Peyer's patch (tissue), 4 donors: ENCODE measurements at regions not wholly inside any gene's neighbourhood (a gene's known extent, or its start where the extent isn't known, plus 50 kb on each side); places are given as distances from the start of the nearest gene placed in this dataset.

Source experiments
- DNase-seq, 3 donors: peaks; one replicate each; pipeline ENCODE4 v3.0.0-alpha.2; 2017 to 2019
- H3K27ac ChIP-seq, 4 donors: fragments of 200-600 bp; sonication (generic); one replicate each; pipeline ENCODE4 v1.5.1; 2016 to 2019
- H3K27me3 ChIP-seq, 2 donors: fragments of 200-600 bp; sonication (generic); one replicate each; pipeline ENCODE4 v1.5.1; 2019
- H3K36me3 ChIP-seq, 3 donors: fragments of 200-600 bp; sonication (generic); one replicate each; pipeline ENCODE4 v1.5.1; 2016 to 2019
- H3K4me1 ChIP-seq, 4 donors: fragments of 200-600 bp; sonication (generic); one replicate each; pipeline ENCODE4 v1.5.1; 2016 to 2019
- H3K4me3 ChIP-seq, 4 donors: fragments of 200-600 bp; sonication (generic); 1 replicate in 3 of 4; 2 replicates in 1 of 4; pipeline ENCODE4 v1.5.1; 2016 to 2019; ENCODE audit warnings: mild to moderate bottlenecking in 1 of 4
- H3K9me3 ChIP-seq, 4 donors: fragments of 200-600 bp; sonication (generic); one replicate each; pipeline ENCODE4 v1.5.1; 2016 to 2019; ENCODE audit warnings: mild to moderate bottlenecking in 1 of 4
- POLR2A ChIP-seq, 2 donors: fragments of 450-650 bp; IDR thresholded peaks; one replicate each; pipeline ENCODE4 v1.5.1; 2017; ENCODE audit warnings: antibody characterized with exemption in 2 of 2, mild to moderate bottlenecking in 2 of 2, moderate library complexity in 2 of 2
- TF ChIP-seq, protein P1 (sequence below), 6 experiments: fragments of 450-650 bp in 4 of 6; fragments of 200-600 bp in 2 of 6; sonication (generic) in 1 of 6; IDR thresholded peaks; one replicate each; pipeline ENCODE4 v1.5.1; 2017 to 2019; ENCODE audit warnings: antibody characterized with exemption in 6 of 6, mild to moderate bottlenecking in 3 of 6, moderate library complexity in 1 of 6

DNA sequence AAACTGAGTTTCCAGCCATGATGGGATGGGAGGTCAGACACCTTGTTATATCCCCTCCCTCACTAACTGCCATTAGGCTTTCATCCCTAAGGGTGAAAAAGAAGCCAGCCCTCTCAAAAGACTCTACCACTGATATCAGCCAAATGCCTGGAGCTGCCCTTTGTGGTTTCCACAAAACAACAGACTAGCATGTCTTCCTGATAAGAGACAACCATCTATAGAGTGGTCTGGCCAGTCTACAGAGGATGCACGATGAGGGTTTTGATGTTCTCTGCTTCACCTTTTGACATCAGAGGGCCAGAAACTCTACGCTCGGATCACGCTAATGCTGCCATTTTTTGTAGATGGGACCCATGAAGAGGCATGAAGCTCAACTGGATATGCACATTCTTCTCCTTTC, 61.7 kb upstream of the ARHGAP18 start:
- H3K9me3 ChIP-seq, result no peaks in the 10 kb centered on the region
- H3K27ac ChIP-seq, result no peak overlapping the region
- no peak overlapping the region for H3K4me3 ChIP-seq
- H3K27me3 ChIP-seq, result no peaks in the 10 kb centered on the region
- no peak for TF ChIP-seq POLR2A (IDR thresholded peaks at IDR 0.05)
- TF ChIP-seq, protein P1, sequence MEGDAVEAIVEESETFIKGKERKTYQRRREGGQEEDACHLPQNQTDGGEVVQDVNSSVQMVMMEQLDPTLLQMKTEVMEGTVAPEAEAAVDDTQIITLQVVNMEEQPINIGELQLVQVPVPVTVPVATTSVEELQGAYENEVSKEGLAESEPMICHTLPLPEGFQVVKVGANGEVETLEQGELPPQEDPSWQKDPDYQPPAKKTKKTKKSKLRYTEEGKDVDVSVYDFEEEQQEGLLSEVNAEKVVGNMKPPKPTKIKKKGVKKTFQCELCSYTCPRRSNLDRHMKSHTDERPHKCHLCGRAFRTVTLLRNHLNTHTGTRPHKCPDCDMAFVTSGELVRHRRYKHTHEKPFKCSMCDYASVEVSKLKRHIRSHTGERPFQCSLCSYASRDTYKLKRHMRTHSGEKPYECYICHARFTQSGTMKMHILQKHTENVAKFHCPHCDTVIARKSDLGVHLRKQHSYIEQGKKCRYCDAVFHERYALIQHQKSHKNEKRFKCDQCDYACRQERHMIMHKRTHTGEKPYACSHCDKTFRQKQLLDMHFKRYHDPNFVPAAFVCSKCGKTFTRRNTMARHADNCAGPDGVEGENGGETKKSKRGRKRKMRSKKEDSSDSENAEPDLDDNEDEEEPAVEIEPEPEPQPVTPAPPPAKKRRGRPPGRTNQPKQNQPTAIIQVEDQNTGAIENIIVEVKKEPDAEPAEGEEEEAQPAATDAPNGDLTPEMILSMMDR (IDR thresholded peaks at IDR 0.05), result no peak
- peaks cover 0 to 3% (median 0%) of the 10 kb centered on the region in 4 donors for H3K4me1 ChIP-seq
- no peaks in the 10 kb centered on the region for H3K36me3 ChIP-seq
- no peak for DNase-seq

DNA sequence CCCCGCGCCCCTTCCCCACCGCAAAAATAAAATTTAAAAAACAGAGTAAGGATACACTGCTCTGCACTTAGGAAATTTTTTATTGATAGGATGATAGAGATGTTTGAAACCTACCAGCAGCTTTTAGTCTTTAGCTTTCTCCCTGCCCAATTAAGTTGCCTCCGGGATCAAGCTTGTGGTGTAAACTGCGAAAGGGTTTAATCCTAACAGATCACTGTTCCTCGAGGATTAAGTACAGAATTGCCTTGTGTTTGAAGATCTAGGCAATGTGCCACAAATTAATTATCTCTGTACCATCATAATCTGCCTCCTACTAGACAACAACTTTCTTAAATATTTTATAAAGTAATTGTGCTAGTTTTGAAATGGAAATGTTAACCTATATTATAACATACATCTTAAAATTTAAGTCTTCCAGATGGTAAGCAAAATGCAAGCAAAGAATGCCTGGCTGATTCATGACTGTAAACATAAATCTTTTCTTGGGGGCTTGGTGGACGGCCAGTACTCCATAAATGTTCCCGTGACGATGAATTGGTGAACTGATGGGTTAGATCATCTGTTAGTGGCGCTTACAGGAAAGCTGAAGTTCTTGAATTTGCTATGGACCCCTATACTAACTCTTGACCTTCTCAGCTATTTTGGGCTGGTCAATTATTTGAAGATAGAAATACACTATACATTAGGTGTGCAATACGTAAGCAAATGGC, 58.0 kb upstream of the ARHGAP18 start:
- TF ChIP-seq, protein P1 (IDR thresholded peaks at IDR 0.05), result no peak
- no peak for TF ChIP-seq POLR2A (IDR thresholded peaks at IDR 0.05)
- H3K9me3 ChIP-seq, result no peaks in the 10 kb centered on the region
- no peak for DNase-seq
- no peak overlapping the region for H3K27ac ChIP-seq
- H3K4me3 ChIP-seq, result no peak overlapping the region
- no peaks in the 10 kb centered on the region for H3K27me3 ChIP-seq
- H3K36me3 ChIP-seq, result no peaks in the 10 kb centered on the region
- peaks cover 0 to 4% (median 0%) of the 10 kb centered on the region in 4 donors for H3K4me1 ChIP-seq

- H3K4me3 ChIP-seq, result peak overlapping the region; percentile 16 to 42 (median 42)
- peaks cover 0 to 4% (median 0%) of the 10 kb centered on the region in 4 donors for H3K4me1 ChIP-seq
- H3K9me3 ChIP-seq, result no peaks in the 10 kb centered on the region
- no peaks in the 10 kb centered on the region for H3K27me3 ChIP-seq
- no peaks in the 10 kb centered on the region for H3K36me3 ChIP-seq
- no peak for TF ChIP-seq POLR2A (IDR thresholded peaks at IDR 0.05)
- TF ChIP-seq, protein P1 (IDR thresholded peaks at IDR 0.05), result no peak
- peak in 2 of 3 donors; percentile 53 for DNase-seq
- H3K27ac ChIP-seq, result no peak overlapping the region
Observed at GRCh38 chr6:129766959-129767728, 57.2 kb upstream of the ARHGAP18 start.

GRCh38 chr6:129764761-129765407, 54.9 kb upstream of the ARHGAP18 start:
- Histone ChIP-seq H3K4me3 (no peak overlapping the region), H3K27ac (no peak overlapping the region), H3K36me3 (no peaks in the 10 kb centered on the region), H3K27me3 (no peaks in the 10 kb centered on the region), H3K4me1 (peaks cover 0 to 4% (median 0%) of the 10 kb centered on the region in 4 donors), H3K9me3 (no peaks in the 10 kb centered on the region)
- no peak for DNase-seq
- TF ChIP-seq POLR2A (IDR thresholded peaks at IDR 0.05), result no peak
- TF ChIP-seq, protein P1 (IDR thresholded peaks at IDR 0.05), result no peak

- H3K9me3 ChIP-seq, result no peaks in the 10 kb centered on the region
- no peaks in the 10 kb centered on the region for H3K4me1 ChIP-seq
- no peak for DNase-seq
- H3K27me3 ChIP-seq, result no peaks in the 10 kb centered on the region
- no peak overlapping the region for H3K4me3 ChIP-seq
- no peak for TF ChIP-seq POLR2A (IDR thresholded peaks at IDR 0.05)
- TF ChIP-seq, protein P1 (IDR thresholded peaks at IDR 0.05), result no peak
- H3K27ac ChIP-seq, result no peak overlapping the region
- no peaks in the 10 kb centered on the region for H3K36me3 ChIP-seq
Observed at GRCh38 chr6:129759796-129760605, 50.0 kb upstream of the ARHGAP18 start.
